HG03097 (cell line): ENCODE measurements at regions not wholly inside any gene's neighbourhood (a gene's known extent, or its start where the extent isn't known, plus 50 kb on each side); places are given as distances from the start of the nearest gene placed in this dataset.

ENCODE experiments used
- ATAC-seq: cut with Tn5 transposase; IDR thresholded peaks from one replicate; pipeline ENCODE4 v1.9.1; 2021; ENCODE audit not compliant: unreplicated experiment, low FRiP score

DNA sequence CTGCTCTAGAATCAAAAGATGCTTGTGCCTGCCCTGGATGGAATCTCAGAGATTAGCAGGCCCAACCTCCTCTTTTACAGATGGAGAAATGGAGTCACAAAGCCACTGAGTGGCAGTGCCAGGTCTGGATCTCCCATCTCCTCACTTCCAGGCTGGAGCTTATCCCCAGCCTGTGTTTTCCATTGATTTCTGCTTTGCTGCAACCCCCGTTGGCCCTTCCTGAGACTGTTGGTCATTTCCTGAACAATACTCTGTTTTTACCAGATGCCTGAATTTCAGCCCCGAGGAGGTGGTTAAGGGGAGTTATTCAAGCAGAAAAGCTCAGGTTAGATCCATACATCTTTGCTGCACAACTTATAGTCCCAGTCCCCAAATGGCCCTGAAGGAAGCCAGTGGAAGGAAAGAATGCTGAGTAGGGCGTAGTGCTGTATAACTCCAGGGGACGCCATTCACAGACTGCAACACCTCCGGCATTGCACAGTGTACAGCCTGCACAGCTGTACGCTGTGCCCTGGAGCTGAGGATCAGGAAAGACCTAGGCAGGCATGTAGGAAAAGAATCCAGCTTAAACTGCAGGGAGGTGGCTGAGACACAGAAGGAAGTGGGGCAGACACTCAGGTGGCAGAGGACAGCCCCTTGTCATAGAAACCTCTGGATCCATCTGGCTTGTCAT lies 77.5 kb downstream of the RPLP1 start:
- ATAC-seq = no peak

DNA sequence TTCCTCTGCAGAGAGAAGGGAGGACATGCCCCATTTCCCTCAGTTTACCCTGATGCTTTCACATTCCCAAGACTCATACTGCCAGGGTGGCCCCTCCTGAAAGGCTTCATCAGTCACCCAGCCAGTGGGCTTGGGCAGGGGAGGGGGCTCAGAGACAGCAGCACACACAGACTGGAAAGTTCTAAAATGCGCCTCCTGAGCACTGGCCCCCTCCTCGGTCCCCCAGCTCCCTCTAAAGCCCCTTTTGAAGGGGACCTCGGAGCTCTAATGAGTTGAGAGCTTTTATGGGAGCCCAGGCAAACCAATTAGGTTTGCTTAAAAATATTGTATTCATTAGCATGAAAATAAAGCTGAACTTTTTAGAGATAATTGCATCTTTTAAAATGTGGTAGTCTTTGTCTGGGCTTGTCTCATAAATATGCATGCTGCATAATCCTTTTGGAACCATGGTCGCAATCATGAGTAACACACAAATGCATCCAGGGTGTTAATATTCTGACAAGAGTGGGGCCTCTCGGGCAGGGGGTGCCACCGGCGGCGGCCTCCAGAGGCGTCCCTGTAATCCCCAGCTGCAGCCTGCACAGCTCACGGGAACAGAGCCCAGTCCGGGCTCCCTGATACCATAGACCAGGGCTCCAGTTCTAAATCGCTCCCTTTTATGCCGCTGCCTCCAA lies 78.5 kb downstream of the RPLP1 start:
- no peak for ATAC-seq

DNA sequence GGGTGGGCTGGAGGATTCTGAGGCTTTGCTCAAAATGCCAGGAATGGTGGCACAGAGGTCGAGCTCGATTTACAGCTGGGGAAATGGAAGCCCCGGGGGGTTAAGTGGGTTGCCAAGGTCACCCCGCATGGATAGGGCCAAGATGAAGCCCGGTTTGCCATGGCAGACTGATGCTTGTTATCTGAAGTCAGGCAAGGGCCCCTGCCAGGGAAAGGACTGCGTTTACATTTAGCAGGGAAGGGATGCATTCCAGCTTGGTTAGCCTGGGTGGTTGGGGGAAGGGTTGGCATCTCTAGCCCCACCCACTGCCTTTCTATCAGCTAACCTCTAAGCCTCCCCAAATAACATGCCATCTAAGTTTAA lies 79.0 kb downstream of the RPLP1 start:
- no peak for ATAC-seq

DNA sequence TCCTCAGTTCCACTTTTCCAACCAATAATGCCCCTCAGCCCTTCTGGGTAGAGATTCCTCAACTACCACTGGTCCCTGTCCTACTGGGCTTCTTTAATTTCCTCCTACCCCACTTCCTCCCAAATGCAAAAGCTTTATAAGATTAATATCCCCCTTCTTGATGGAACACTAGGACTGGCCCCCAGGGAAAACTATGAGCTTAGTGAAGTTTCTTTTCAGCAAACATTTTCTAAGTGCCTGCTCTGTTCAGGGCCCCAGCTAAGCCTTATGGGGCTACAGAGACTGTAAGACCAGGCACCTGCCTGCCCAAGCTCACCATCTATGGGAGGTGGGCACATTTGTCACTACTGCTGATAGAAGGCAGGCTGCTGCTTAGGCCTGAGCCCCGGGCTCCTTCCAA lies 79.4 kb downstream of the RPLP1 start:
- ATAC-seq = no peak

DNA sequence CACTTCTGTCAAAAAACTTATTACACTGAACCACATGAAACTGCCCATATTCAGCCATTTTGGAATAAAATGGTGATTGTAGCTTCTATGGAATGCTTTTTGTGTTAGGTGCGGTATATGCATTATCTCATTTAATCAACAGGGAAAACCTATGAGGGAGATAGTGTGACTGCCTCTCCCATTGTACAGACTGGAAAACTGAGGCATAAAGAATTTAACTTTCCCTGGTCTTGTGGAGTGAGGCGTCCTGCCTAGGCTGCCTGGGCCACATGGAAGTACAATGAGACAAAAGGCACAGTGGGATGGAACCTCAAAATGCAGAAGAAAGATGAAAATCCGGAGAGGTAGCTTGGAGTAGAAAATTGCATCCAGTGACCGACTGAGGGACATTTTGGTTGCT lies 80.2 kb downstream of the RPLP1 start:
- no peak for ATAC-seq

DNA sequence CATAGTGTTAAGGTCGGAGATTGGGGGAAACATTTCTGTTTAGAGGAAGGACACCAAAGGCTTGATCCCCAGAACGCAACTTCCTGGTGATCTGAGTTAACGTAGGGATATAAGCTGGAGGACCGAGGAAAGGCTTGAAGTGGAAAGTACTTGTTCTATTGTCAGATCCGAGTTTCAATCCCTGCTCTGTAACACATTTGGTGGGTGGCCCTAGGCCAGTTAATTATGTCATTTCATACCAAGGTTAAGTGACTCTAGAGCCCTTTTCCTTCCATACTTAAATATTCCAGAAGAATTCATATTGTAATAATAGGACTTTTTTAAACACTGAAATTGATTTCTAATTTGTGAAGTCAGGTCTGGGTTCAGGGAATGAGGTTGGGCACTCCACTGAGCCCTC lies 80.9 kb downstream of the RPLP1 start:
- ATAC-seq = no peak

DNA sequence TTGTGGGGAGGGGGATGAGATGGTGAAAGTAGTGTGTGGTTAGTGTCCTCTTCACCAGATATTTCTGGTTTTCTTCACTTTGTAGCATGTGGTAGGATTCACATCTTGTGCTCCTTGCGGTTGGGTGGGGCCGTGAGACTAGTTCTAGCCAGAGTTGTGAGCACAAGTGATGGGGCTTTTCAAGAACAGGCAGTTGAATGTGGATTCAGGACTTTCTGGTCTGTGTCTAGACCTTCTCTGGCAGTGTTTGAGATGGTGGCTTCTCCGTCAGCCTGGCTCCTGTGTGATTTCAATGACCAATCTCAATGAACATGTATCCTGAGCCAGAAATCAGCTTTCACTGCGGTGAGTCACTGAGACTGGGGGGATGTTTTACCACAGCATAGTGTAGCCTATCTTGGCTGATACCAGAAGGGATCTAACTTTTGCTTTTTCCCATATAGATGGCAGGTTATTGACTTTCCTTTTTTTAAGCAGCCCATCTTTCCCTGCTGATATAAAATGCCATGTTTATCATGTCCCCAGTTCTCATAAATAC lies 82.6 kb downstream of the RPLP1 start:
- no peak for ATAC-seq

DNA sequence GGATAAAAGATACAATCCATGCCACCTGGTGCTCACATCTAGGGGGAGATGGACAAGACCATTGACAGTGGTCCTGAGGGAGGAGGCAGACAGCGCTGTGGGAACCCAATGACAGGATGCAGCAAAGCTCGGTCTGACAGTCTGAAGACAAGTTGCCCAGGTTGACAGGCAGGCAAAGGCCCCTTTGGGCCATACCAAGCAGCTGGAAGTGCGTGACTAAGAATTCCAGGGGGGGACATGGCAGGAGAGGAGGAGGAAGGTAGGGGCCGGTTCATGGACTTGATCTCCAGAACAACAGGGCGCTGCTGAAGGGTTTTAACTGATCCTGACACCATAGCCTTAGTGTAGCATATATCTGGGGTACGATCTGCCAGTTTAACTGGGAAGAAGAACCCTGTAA lies 83.4 kb downstream of the RPLP1 start:
- ATAC-seq = no peak

DNA sequence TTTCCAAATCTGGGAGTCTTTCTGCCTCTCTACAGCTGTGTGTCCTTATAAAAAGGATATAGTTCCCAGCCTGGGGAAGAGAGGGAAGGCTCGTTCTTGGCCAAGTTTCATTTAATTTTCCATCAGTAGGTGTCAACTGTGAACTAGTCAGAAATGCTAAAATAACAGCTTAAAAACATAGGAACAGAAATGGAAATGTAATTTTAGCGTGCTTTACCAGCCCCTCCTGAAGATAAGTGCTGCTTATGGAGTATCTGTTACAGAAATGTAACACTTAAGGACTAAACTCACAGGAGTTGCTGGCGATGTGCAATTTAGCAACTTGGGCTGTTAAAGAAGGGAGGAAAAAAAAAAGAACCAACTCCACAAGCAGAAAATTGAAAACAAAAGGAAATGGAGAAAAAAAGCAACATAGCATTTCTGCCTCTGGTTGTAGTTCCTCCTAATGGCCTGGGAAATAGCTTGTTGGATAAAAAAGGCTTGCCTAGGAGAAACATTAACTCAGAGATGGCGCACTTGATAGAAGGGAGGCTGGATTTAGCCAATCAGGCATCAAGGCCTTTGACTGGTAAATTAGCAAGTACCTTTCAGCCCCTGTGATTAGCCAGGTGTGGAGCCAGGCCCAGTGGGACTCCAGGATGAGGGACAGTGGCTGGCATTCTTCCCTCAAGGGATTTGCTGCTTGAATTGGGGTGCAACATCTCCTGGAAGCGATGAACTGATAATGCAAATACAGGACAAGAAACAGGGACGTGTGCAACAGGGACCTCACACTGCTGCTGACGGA lies 84.3 kb downstream of the RPLP1 start:
- no peak for ATAC-seq

DNA sequence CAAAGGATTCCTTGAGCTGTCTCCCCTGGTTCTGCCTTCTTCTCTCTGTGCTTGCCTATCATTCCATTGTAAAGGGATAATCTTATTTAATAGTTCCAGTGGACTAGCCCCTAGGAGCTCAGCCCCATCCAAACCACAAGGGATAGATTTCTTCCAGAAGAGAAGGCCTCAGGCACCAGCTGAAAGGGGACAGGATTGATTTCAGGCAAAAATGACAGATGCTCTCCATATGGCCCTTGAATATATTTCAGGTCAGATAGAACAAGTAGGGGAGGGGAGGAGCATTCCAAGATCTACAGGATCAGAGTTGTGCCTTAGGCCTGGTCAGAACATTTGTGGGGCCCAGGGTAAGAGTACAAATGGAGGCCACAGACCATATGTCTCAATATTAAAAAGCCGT lies 85.3 kb downstream of the RPLP1 start:
- ATAC-seq = no peak

DNA sequence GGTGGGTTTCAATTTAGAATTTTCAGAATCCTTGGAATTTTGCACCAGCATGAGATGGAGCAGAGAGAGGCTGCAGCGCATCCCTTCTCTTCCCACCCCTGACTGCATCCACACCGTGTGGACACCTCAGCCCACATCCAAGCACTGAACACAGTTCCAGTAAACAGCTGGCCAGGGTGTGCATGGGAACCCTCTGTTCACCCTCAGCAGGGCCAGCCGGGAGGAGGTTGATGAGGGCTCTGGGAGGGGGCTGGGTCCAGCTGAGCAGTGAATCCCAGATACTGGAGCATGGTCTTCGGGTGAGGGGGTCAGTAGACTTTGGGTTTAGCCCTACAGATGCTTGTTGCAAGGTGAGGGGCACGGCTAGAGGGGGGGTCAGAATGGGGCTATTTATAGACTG lies 85.8 kb downstream of the RPLP1 start:
- ATAC-seq = no peak

DNA sequence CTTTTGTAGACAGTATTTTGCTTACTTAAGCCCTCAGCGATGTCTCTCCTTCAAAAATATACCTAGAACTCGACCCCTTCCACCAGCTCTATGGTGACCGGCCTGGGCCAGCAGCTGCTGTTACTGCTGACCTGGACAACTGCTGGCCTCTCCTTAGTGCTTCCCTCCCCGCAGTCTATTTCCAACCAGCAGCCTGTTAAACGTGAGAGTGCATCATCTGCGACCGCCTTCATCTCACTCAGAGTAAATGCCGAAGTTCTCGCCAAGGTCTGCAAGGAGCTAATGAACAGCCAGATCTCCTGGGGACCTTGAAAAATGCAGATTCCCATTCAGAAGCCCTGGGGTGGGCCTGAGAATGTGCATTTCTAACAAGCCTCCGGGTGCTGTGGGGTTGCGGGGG lies 86.7 kb downstream of the RPLP1 start:
- ATAC-seq = no peak

DNA sequence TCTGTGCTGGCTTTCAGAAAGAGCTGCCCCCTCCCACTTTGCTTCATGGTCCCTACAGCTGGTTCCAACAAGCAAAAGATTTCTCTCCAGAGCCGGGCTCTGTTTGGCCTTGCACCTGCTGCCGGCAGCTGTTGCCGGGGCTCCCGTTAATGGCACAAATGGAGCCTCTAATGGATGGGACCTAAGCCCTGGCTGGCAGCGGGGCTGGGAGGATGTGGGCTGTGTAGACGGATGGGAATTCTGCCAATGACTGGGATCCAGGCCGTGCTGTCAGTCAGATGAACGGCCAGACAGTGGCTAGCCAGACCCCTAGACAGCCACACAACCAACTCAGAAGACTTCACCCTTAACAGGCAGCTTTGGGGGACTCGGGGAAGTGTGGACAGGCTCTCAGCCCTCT lies 88.0 kb downstream of the RPLP1 start:
- ATAC-seq = no peak

DNA sequence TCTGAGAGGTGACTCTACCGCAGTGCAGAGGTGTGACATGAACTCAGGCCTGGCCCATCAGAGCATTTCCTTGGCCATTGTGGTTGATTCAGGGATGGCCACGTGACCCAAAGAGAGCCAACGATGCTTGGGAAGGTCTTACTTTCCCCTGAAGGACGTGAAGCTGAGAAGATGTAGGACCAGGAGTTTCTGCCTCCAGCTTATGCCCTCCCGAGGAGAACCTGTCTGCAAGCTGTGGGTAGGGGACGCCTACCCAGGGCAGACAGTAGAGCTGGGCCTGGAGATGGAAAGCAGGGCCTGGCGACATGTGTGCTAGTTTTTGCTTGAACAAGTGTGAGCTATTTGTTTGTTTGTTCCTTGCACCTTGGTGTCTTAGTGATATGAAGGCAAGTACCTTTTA lies 89.4 kb downstream of the RPLP1 start:
- no peak for ATAC-seq

DNA sequence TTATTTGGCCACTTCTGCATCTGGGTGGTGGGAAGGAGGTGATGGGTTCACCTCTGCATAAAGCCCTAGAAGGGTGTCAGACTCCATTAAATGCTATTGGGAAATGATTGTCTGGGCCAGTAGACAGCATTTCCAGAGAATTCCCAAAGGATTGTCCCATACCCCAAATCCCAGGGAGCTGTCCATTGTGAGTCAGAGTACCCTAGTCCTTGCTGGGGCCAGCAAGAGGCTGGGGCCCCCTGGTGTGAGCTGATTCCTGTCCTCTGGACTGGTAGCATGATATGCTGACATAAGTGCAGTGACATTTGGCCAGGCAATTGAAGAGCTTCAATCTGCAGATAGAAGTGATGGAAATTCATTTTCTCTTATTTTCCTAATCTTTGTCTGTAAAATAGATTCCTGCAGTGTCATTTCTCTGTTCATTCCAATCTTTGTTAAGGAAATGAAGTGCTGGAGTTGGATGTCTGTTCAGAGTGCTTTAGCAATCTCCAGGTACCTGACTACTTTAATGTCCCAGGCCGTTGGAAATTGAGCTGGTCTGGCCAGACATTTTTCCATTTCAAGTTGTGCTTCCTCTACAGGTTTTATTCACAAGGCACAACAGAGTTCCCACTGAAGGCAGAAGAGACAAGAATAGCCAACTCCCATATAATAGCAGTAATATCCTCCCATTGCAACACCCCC lies 91.2 kb downstream of the RPLP1 start:
- ATAC-seq = no peak

DNA sequence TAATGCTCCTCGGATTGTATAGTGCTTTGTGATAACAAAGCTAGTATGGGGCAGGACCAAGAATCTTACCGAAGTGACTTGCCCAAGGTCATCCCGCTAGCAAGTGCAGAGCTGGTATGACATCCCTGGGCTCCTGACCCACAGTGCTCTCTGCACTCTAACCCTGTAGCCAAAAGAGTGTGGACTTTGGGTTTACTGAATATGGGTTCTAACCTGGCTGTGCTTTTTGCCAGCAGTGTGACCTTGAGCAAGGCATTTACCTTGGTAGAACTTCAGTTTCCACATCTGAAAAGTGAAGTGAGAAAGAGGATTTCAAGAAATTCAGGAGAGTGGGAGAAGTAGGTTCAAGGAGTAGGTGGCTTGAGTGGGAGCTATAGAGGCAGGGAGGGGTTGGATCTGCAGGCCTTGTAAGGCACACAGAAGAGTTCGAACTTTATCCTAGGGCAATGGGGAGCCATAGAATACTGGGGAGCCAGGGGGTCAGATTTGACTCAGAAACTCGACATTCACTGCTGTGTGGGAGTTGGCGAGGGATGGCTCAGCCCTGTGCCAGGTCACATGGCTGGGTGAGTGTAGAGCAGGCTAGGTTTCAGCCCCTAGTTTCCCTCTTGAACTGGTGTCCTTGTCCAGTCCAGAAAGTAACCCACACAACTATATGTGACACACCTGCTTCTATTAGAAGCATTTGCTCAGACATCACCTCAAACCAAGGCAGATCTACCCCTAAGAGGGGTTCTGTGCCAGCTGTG lies 91.9 kb downstream of the RPLP1 start:
- ATAC-seq = no peak

DNA sequence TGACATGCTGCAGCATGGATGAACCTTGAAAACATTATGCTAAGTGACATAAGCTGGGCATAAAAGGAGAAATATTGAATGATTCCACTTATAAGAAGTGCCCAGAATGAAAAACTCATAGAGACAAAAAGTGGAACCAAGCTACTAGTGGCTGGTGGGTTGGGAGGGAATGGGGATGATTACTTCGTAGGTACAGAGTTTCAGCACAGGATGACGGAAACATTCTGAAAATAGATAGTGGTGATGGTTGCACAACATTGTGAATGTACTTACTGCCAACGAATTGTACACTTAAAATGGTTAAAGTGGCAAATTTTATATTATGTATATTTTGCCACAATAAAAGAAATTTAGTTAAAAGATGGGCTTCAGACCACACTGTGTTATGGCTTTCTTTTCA lies 93.6 kb downstream of the RPLP1 start:
- no peak for ATAC-seq

DNA sequence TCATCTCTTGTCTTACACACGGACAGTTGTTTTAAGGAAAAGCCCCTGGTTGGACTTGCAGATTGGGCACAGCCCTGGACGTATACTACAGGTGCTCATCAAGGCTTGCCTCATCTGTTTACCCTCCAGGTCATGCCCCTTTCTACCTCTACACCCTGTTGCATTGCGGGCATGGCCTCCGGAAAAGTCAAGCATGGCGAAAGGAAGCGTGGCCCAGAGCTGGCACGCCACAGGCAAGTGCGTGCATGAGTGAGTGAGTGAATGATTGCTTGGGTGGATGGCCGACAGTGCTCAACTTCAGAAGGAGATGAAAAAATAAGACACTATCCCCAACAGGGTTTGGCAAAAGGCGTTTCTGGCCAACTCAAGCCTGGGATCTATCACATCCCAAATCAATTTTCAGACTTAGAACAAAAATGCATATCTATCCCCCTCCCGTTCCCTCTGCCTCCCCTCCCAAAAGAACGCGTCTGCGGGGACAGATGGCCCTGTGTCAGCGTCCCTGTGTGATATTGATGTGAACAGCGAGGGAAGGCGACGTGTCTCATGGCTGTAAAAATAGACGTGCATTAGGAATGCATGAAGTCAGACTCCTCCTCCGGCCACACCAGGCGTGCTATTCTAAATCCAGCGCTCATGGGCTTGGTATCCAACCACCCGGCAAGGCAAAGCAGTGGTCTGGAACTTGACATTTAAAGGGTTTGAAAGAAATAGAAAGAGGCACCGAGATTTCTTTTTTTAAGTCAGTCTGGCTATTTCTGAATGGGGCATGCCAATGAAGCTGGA lies 96.0 kb downstream of the RPLP1 start:
- ATAC-seq = no peak

DNA sequence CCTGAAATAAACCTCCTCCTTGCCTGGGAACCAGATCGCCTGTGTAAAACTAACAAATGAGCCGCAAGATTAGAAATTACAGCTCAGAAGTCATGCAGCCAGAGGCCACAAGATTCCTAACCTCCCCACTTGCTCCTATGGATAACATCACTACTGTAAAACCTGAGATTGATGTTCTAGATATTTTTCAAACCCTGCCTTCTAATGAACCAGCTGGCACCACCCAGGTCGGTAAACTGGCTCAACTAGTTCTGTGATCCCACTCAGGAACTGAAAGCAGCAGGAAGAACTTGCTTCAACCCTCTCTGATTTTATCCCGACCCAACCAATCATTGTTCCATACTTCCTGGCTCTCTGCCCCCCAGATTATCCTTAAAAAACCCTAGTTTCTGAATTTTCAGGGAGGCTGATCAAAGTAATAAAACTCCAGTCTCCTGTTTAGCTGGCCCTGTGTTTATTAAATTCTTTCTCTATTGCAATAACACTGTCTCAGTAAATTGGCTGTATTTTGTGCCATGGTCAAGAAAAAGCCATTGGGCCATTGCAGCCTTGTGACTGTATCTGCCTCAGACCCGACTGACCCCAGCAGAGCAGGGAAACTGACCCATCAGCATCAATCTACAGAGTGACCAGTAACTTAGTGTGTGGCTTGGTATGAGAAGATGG lies 98.9 kb downstream of the RPLP1 start:
- no peak for ATAC-seq
